NCI-H2196 (cell line): ENCODE measurements at regions not wholly inside any gene's neighbourhood (a gene's known extent, or its start where the extent isn't known, plus 50 kb on each side); places are given as distances from the start of the nearest gene placed in this dataset.
"Not testable (repeated sequence)": the region's sequence is repeated elsewhere in the genome, so short reads cannot be mapped to it uniquely, and the experiment has no call there.

Experiments used
- DNase-seq: peaks from one replicate; lab custom pipeline; 2025; ENCODE audit not compliant: unreplicated experiment; lab: John Stamatoyannopoulos, UW

DNA sequence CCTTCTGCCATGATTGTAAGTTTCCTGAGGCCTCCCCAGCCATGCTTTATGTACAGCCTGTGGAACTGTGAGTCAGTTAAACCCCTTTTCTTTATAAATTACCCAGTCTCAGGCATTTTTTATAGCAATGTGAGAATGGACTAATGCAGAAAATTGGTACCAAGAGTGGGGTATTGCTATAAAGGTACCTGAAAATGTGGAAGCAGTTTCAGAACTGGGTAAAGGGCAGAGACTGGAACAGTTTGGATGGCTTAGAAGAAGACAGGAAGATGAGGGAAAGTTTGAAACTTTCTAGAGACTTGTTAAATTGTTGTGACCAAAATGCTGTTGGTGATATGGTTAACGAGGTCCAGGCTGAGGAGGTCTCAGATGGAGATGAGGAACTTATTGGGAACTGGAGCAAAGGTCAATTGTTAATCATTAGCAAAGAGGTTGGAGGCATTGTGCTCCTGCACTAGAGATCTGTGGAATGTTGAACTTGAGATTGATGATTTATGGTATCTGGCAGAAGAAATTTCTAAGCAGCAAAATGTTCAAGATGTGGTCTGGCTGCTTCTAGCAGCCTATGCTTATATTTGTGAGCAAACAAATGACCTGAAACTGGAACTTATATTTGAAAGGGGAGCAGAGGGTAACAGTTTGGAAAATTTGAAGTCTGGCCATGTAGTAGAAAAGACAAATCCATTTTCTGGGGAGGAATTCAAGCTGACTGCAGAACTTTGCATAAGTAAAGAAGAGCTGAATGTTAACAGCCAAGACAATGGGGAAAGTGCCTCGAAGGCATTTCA lies 79.0 kb upstream of the GMDS start:
- DNase-seq = no peak

DNA sequence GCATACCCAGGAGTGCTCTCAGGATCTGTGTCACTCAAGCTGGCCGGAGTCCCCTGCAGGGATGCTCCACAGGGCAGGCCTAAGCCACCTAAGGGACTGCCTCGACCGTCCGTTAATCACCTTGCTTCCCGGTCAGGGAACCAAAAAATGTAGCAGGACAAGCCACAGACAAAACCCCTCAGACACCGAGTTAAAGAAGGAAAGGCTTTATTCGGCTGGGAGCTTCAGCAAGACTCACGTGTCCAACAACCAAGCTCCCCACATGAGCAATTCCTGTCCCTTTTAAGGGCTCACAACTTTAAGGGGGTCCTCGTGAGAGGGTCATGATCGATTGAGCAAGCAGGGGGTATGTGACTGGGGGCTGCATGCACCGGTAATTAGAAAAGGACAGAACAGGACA lies 72.1 kb upstream of the GMDS start:
- DNase-seq = not testable (repeated sequence)

DNA sequence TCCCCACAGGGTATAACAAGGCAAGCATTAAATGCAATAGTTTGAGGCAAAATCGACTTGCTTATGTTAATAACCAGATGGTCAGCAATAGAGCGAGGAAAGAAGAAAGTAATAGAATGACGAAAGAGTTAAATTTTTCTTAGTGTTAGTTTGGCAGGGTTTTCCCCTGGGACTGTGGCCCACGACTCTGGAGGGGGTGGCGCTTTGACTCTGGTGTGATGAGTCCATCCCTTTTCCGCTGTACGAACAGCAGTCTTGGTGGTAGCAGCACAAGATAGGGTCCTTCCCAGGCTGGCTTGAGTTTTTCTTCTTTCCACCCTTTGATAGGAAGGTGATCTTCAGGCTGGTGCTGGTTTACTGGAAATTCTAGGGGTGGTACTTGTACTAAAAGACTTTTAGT lies 69.2 kb upstream of the GMDS start:
- DNase-seq = no peak

DNA sequence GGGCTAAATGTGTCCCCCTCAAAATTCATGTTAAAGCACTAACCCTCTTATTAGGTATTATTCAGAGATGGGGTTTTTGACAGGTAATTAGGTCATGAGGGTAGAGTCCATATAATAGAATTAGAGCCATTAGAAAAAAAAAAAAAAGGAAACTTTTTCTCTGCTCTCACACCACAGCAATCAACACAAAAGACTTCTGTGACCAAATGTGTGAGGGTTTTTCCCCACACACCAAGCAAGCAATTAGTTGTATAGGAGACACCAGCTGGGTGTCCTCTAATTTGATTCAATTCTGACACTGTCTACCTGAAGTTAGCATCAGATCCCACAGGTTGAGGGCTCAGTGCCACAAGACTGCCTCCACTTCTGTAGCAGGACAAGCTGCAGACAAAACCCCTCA lies 64.6 kb upstream of the GMDS start:
- DNase-seq = no peak

DNA sequence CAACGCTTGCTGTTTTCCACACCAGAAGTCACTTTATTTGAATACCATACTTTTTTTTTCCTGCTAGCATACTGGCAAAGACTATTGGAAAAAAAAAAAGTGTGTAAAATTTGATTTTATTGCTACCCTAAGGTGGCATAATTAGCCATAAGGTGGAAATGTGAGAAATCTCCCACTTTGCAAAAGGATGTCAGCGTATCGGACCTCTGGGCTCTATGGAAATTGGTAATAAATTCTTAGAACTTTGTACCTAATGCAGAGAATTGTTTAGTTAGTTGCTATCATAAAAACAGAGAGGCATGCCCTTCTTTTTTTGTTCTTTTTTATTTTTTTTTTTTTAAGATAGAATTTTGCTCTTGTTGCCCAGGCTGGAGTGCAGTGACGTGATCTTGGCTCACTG lies 63.7 kb upstream of the GMDS start:
- no peak for DNase-seq

DNA sequence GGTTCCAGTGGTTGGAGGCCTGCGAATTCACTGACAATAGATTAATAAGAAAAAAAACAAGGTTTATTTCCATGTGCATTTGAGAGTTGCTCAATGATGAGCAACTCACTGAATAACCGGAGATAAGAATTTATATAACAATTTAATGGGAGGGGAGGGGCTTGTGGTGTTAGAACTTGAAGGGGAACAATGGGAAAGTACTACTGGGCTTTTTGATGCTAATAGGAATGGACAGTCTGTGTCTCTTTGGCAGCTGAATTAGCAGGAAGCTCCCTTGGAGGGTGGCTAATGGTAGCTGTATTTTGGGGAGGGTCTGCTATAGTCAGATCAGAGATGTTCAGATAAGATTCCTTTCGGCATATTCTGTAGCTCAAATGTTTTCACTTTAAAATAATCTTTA lies 62.4 kb upstream of the GMDS start:
- DNase-seq = no peak

DNA sequence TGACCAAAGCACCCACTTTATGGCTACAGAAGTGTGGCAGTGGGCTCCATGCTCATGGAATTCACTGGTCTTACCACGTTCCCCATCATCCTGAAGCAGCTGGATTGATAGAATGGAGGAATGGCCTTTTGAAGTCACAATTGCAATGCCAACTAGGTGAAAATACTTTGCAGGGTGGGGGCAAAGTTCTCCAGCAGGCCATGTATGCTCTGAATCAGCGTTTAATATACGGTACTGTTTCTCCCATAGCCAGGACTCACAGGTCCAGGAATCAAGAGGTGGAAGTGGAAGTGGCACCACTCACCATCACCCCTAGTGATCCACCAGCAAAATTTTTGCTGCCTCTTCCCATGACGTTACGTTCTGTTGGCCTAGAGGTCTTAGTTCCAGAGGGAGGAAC lies 60.5 kb upstream of the GMDS start:
- no peak for DNase-seq

DNA sequence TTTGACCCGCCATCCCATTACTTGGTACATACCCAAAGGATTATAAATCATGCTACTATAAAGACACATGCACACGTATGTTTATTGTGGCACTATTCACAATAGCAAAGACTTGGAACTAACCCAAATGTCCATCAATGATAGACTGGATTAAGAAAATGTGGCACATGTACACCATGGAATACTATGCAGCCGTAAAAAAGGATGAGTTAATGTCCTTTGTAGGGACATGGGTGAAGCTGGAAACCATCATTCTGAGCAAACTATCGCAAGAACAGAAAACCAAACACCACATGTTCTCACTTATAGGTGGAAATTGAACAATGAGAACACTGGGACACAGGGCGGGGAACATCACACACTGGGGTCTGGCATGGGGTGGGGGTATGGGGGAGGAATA lies 57.1 kb upstream of the GMDS start:
- DNase-seq = not testable (repeated sequence)

DNA sequence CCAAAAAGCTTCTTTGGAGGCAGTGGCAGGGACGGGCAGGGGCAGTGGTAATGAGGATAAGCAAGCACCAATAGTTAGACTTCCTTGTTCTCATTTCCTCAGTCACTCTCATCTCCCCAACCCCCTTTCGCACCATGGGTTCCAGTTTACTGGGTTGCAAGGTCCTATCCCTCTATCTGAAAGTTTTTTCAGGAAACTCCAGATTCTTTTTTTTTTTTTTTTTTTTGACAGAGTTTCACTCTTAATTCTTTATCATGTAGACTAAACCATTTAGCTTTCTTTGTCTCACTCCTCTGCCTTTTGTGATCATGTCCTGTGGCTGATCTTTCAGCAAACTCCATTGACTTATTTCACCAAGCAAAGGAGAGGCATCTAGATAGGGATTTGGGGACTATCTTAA lies 51.4 kb upstream of the GMDS start:
- DNase-seq = no peak
